HT1080 (cell line): ENCODE measurements at regions not wholly inside any gene's neighbourhood (a gene's known extent, or its start where the extent isn't known, plus 50 kb on each side); places are given as distances from the start of the nearest gene placed in this dataset.
"Not testable (repeated sequence)": the region's sequence is repeated elsewhere in the genome, so short reads cannot be mapped to it uniquely, and the experiment has no call there.

Source experiments
- DNase-seq: peaks from one replicate; pipeline ENCODE4 v3.0.0-alpha.2; 2015; ENCODE audit warnings: low read depth

GRCh38 chr6:16831136-16831535 lies 69.9 kb upstream of the ATXN1 start:
- DNase-seq: no peak

- DNase-seq: no peak
Measured at GRCh38 chr6:16828058-16828457, 66.8 kb upstream of the ATXN1 start.

- no peak for DNase-seq
Measured at GRCh38 chr6:16827627-16828026, 66.4 kb upstream of the ATXN1 start.

GRCh38 chr6:16825784-16826183 lies 64.5 kb upstream of the ATXN1 start:
- DNase-seq: no peak

GRCh38 chr6:16824845-16825685 lies 63.8 kb upstream of the ATXN1 start:
- DNase-seq: no peak

GRCh38 chr6:16823718-16824352 lies 62.6 kb upstream of the ATXN1 start:
- DNase-seq: no peak

GRCh38 chr6:16822975-16823717 lies 61.9 kb upstream of the ATXN1 start:
- no peak for DNase-seq

GRCh38 chr6:16822529-16822928 lies 61.3 kb upstream of the ATXN1 start:
- no peak for DNase-seq

GRCh38 chr6:16821834-16822264 lies 60.6 kb upstream of the ATXN1 start:
- DNase-seq: no peak

GRCh38 chr6:16820262-16820661 lies 59.0 kb upstream of the ATXN1 start:
- DNase-seq: not testable (repeated sequence)

GRCh38 chr6:16819752-16820151 lies 58.5 kb upstream of the ATXN1 start:
- DNase-seq: no peak

- DNase-seq: no peak
Measured at GRCh38 chr6:16818992-16819626, 57.8 kb upstream of the ATXN1 start.

GRCh38 chr6:16817594-16817993 lies 56.3 kb upstream of the ATXN1 start:
- DNase-seq: no peak

- DNase-seq: no peak
Measured at GRCh38 chr6:16816891-16817290, 55.6 kb upstream of the ATXN1 start.

- peak; percentile 43 for DNase-seq
Measured at GRCh38 chr6:16812993-16813392, 51.7 kb upstream of the ATXN1 start.

GRCh38 chr6:16811277-16811979 lies 50.2 kb upstream of the ATXN1 start:
- no peak for DNase-seq
